ENCODE measurements at regions not wholly inside any gene's neighbourhood (a gene's known extent, or its start where the extent isn't known, plus 50 kb on each side); places are given as distances from the start of the nearest gene placed in this dataset.
A peak's percentile ranks its signal among the peaks of the same experiment; 100 is the strongest.

DNA sequence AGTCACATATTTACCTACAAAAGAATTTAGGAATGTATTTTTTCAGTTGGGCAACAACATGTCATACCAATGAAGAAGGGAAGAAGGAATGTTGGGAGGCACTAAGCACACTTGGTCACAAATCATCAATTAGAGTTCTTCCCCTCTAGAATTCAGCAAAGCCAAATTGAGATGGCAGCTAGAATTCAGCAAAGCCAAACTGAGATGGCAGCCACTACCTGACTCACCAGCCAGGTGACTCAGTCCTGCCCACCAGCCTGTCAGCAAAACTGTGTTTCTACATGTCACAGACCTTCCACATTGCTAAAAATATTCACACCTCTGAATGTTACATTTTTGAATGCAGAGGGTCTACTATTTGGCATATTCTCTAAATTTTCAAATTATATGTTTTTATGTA lies 63.2 kb upstream of the NOCT start:
- peak in 1 of 2 donors; percentile 35 for DNase-seq (ENCODE audit: low spot score in 2 of 2)
- no peaks in the 10 kb centered on the region for H3K36me3 ChIP-seq
- H3K4me3 ChIP-seq = no peak overlapping the region
- intact Hi-C loops (cut with DNase I; ENCODE audit: low total_unique reads) = no loop called here
- H3K9me3 ChIP-seq = no peaks in the 10 kb centered on the region
- H3K27ac ChIP-seq = no peak overlapping the region
- H3K27me3 ChIP-seq = no peaks in the 10 kb centered on the region
- TF ChIP-seq POLR2AphosphoS5 (IDR thresholded peaks at IDR 0.05) = no peak
- no peak for TF ChIP-seq CTCF (IDR thresholded peaks at IDR 0.05)
- H3K4me1 ChIP-seq = peaks cover 0 to 5% of the 10 kb centered on the region in 2 donors

DNA sequence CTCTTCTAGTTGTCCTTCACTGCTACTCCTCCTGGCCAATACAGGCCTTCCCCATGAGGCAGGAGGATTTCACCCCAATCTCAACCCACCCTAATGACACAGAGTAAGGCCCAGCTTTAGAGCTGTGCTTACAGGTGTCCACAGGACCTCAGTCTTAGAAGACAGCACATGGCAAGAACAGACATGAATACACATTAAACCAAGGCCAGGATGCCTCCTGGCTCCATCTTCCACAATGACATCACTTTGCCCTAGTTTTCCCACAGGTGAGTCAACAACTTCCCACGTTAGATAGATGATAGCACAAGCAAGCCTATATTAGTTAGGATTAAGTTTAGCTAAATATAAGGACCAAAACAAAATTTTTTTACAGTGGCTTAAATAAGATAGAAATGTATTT lies 63.8 kb upstream of the NOCT start:
- intact Hi-C loops (cut with DNase I; ENCODE audit: low total_unique reads) = no loop called here
- no peak overlapping the region for H3K4me3 ChIP-seq
- peaks cover 0 to 5% of the 10 kb centered on the region in 2 donors for H3K4me1 ChIP-seq
- H3K27me3 ChIP-seq = no peaks in the 10 kb centered on the region
- no peak overlapping the region for H3K27ac ChIP-seq
- no peak for TF ChIP-seq POLR2A (IDR thresholded peaks at IDR 0.05)
- TF ChIP-seq CTCF (IDR thresholded peaks at IDR 0.05) = no peak
- no peak for TF ChIP-seq POLR2AphosphoS5 (IDR thresholded peaks at IDR 0.05)
- H3K36me3 ChIP-seq = no peaks in the 10 kb centered on the region
- no peaks in the 10 kb centered on the region for H3K9me3 ChIP-seq
- no peak for DNase-seq (ENCODE audit: low spot score in 2 of 2)

DNA sequence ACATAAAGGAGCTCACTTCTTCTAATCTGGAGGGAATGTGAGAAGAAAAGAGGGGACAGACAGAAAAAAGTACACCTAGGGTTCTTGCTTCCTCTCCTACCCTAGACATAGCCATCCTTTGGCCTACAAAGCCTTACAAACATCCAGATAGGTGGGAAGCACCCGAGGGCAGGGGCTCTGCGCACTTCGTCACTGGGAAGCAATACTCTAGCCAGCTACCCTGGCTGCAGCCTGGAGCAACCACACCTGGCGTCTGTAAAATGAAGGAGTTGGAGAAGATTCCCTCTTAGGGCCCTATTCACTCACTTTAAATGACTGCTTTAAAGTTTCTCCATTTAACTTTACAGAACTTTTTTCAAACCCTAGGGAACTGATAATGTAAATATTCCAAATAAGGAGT lies 65.7 kb upstream of the NOCT start:
- H3K9me3 ChIP-seq = no peaks in the 10 kb centered on the region
- H3K27ac ChIP-seq = no peak overlapping the region
- H3K27me3 ChIP-seq = no peaks in the 10 kb centered on the region
- intact Hi-C loops (cut with DNase I; ENCODE audit: low total_unique reads) = no loop called here
- no peak overlapping the region for H3K4me3 ChIP-seq
- TF ChIP-seq CTCF (IDR thresholded peaks at IDR 0.05) = no peak
- TF ChIP-seq POLR2A (IDR thresholded peaks at IDR 0.05) = no peak
- no peak for TF ChIP-seq POLR2AphosphoS5 (IDR thresholded peaks at IDR 0.05)
- H3K36me3 ChIP-seq = no peaks in the 10 kb centered on the region
- H3K4me1 ChIP-seq = peaks cover 0 to 5% of the 10 kb centered on the region in 2 donors
- DNase-seq (ENCODE audit: low spot score in 2 of 2) = no peak

DNA sequence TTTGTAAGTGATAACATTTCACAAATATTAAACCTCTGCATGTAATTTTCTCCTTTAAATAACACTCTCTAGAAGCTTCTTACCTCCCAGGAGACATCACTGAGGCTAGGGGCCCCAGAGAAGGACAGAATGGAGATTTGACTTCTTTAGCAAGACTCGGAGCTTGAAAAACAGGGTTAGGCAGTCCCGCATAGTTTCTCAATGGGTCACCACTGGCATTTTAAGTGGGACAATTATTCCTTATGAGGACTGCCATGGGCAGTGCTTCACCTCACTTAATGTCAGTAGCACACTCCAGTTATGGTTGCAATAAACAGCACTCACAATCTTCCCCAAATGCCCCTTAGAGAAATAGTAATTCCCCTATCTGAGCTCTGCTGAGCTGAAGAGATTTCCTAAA lies 66.7 kb upstream of the NOCT start:
- no peaks in the 10 kb centered on the region for H3K9me3 ChIP-seq
- intact Hi-C loops (cut with DNase I; ENCODE audit: low total_unique reads) = no loop called here
- DNase-seq (ENCODE audit: low spot score in 2 of 2) = no peak
- H3K36me3 ChIP-seq = no peaks in the 10 kb centered on the region
- H3K27ac ChIP-seq = no peak overlapping the region
- peaks cover 0 to 5% of the 10 kb centered on the region in 2 donors for H3K4me1 ChIP-seq
- H3K4me3 ChIP-seq = no peak overlapping the region
- H3K27me3 ChIP-seq = no peaks in the 10 kb centered on the region
- TF ChIP-seq CTCF (IDR thresholded peaks at IDR 0.05) (no peak), POLR2A (IDR thresholded peaks at IDR 0.05) (no peak), POLR2AphosphoS5 (IDR thresholded peaks at IDR 0.05) (no peak)

DNA sequence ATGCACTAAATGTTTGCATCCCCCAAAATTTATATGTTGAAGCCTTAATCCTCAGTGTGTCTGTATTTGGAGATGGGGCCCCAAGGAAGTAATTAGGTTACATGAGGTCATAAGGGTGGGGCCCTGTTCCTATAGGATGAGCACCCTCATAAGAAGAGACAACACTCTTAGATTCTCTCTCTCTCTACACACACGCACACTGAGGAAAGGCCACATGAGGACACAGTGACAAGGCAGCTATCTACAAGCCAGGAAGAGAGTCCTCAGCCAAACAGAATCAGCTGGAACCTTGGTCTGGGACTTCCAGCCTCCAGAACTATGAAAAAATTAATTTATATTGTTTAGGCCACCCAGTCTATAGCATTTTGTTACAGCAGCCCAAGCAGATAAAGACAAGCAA lies 69.3 kb upstream of the NOCT start:
- intact Hi-C loops (cut with DNase I; ENCODE audit: low total_unique reads) = no loop called here
- no peak overlapping the region for H3K27ac ChIP-seq
- no peaks in the 10 kb centered on the region for H3K9me3 ChIP-seq
- no peaks in the 10 kb centered on the region for H3K27me3 ChIP-seq
- H3K36me3 ChIP-seq = no peaks in the 10 kb centered on the region
- H3K4me1 ChIP-seq = no peaks in the 10 kb centered on the region
- H3K4me3 ChIP-seq = no peak overlapping the region
- TF ChIP-seq POLR2A (IDR thresholded peaks at IDR 0.05) (no peak), CTCF (IDR thresholded peaks at IDR 0.05) (no peak), POLR2AphosphoS5 (IDR thresholded peaks at IDR 0.05) (no peak)
- DNase-seq (ENCODE audit: low spot score in 2 of 2) = no peak
